ENCODE measurements at regions not wholly inside any gene's neighbourhood (a gene's known extent, or its start where the extent isn't known, plus 50 kb on each side); places are given as distances from the start of the nearest gene placed in this dataset.

- H3K4me3 ChIP-seq (ENCODE audit: low read depth, low read length): no peak overlapping the region
- H3K36me3 ChIP-seq (ENCODE audit: control insufficient read depth, insufficient read depth, low read length): no peaks in the 10 kb centered on the region
- no peak for DNase-seq (ENCODE audit: low read depth)
- TF ChIP-seq CTCF (IDR thresholded peaks at IDR 0.05; ENCODE audit: insufficient read depth, low read length, poor library complexity, severe bottlenecking): no peak
- no peaks in the 10 kb centered on the region for H3K27me3 ChIP-seq (ENCODE audit: control insufficient read depth, insufficient read depth, low read length)
Measured at GRCh38 chr13:93118081-93118615, 108.5 kb upstream of the GPC6 start.

- DNase-seq (ENCODE audit: low read depth): no peak
- TF ChIP-seq CTCF (IDR thresholded peaks at IDR 0.05; ENCODE audit: insufficient read depth, low read length, poor library complexity, severe bottlenecking): no peak
- Histone ChIP-seq H3K4me3 (ENCODE audit: low read depth, low read length) (no peak overlapping the region), H3K27me3 (ENCODE audit: control insufficient read depth, insufficient read depth, low read length) (no peaks in the 10 kb centered on the region), H3K36me3 (ENCODE audit: control insufficient read depth, insufficient read depth, low read length) (no peaks in the 10 kb centered on the region)
Measured at GRCh38 chr13:93140912-93141311, 85.7 kb upstream of the GPC6 start.

GRCh38 chr13:93144031-93144430 lies 82.6 kb upstream of the GPC6 start:
- no peak for TF ChIP-seq CTCF (IDR thresholded peaks at IDR 0.05; ENCODE audit: insufficient read depth, low read length, poor library complexity, severe bottlenecking)
- no peak overlapping the region for H3K4me3 ChIP-seq (ENCODE audit: low read depth, low read length)
- no peak for DNase-seq (ENCODE audit: low read depth)
- H3K27me3 ChIP-seq (ENCODE audit: control insufficient read depth, insufficient read depth, low read length): no peaks in the 10 kb centered on the region
- H3K36me3 ChIP-seq (ENCODE audit: control insufficient read depth, insufficient read depth, low read length): no peaks in the 10 kb centered on the region

- peak; percentile 34 for DNase-seq (ENCODE audit: low read depth)
- Histone ChIP-seq H3K36me3 (ENCODE audit: control insufficient read depth, insufficient read depth, low read length) (no peaks in the 10 kb centered on the region), H3K27me3 (ENCODE audit: control insufficient read depth, insufficient read depth, low read length) (no peaks in the 10 kb centered on the region), H3K4me3 (ENCODE audit: low read depth, low read length) (no peak overlapping the region)
- no peak for TF ChIP-seq CTCF (IDR thresholded peaks at IDR 0.05; ENCODE audit: insufficient read depth, low read length, poor library complexity, severe bottlenecking)
Measured at GRCh38 chr13:93145199-93145598, 81.4 kb upstream of the GPC6 start.

GRCh38 chr13:93146584-93147297 lies 79.9 kb upstream of the GPC6 start:
- Histone ChIP-seq H3K27me3 (ENCODE audit: control insufficient read depth, insufficient read depth, low read length) (no peaks in the 10 kb centered on the region), H3K4me3 (ENCODE audit: low read depth, low read length) (no peak overlapping the region), H3K36me3 (ENCODE audit: control insufficient read depth, insufficient read depth, low read length) (no peaks in the 10 kb centered on the region)
- peak; percentile 50 for DNase-seq (ENCODE audit: low read depth)
- TF ChIP-seq CTCF (IDR thresholded peaks at IDR 0.05; ENCODE audit: insufficient read depth, low read length, poor library complexity, severe bottlenecking): no peak

- Histone ChIP-seq H3K36me3 (ENCODE audit: control insufficient read depth, insufficient read depth, low read length) (no peaks in the 10 kb centered on the region), H3K4me3 (ENCODE audit: low read depth, low read length) (no peak overlapping the region), H3K27me3 (ENCODE audit: control insufficient read depth, insufficient read depth, low read length) (no peaks in the 10 kb centered on the region)
- peak; percentile 12 for DNase-seq (ENCODE audit: low read depth)
- TF ChIP-seq CTCF (IDR thresholded peaks at IDR 0.05; ENCODE audit: insufficient read depth, low read length, poor library complexity, severe bottlenecking): no peak
Measured at GRCh38 chr13:93147298-93147645, 79.3 kb upstream of the GPC6 start.

Measured in kidney epithelial cell (primary cell).